A673 (cell line): ENCODE measurements at regions not wholly inside any gene's neighbourhood (a gene's known extent, or its start where the extent isn't known, plus 50 kb on each side); places are given as distances from the start of the nearest gene placed in this dataset.

Experiments
- CTCF ChIP-seq: fragments of 300-800, 200-600 bp; sonication (generic); conservative IDR thresholded peaks from 2 replicates; pipeline ENCODE4 v1.5.1; 2017; ENCODE audit warnings: low read depth, mild to moderate bottlenecking, antibody characterized with exemption, low read length, moderate library complexity, mixed read lengths
- EZH2 ChIP-seq: fragments of 200-600 bp; sonication (generic); IDR thresholded peaks from 2 replicates; pipeline ENCODE4 v1.6.1; 2017; ENCODE audit warnings: borderline replicate concordance, low read depth, mild to moderate bottlenecking, mixed read lengths, antibody characterized with exemption, low read length; ENCODE audit not compliant: poor library complexity, severe bottlenecking

GRCh38 chr12:20259786-20260185 lies 108.6 kb upstream of the PDE3A start:
- TF ChIP-seq CTCF (no peak), EZH2 (no peak)
